Activated CD4-positive, alpha-beta memory T cell treated with anti-CD3 and anti-CD28 coated beads for 36 hours (primary cell): ENCODE measurements at regions not wholly inside any gene's neighbourhood (a gene's known extent, or its start where the extent isn't known, plus 50 kb on each side); places are given as distances from the start of the nearest gene placed in this dataset.

Experiments
- CTCF ChIA-PET: fragments of 350-600 bp; sonication (Branson Sonifier 250); formaldehyde crosslinking; loops from one replicate; lab custom pipeline; 2021; ENCODE audit warnings: antibody characterized with exemption, inconsistent platforms; lab: Charles Lee
- POLR2A ChIA-PET: fragments of 350-600 bp; sonication (Branson Sonifier 250); formaldehyde crosslinking; loops from one replicate; lab custom pipeline; 2021; ENCODE audit warnings: antibody characterized with exemption; lab: Charles Lee
- DNase-seq: peaks from one replicate; pipeline ENCODE4 v3.0.0-alpha.2; 2020
- H3K27ac Mint-ChIP-seq: one replicate; pipeline ENCODE4 v1.8.0; 2021; ENCODE audit warnings: mixed read lengths
- H3K27me3 Mint-ChIP-seq: one replicate; pipeline ENCODE4 v1.8.0; 2021; ENCODE audit warnings: mixed read lengths
- H3K36me3 Mint-ChIP-seq: one replicate; pipeline ENCODE4 v1.8.0; 2021; ENCODE audit warnings: mixed read lengths
- H3K4me1 Mint-ChIP-seq: one replicate; pipeline ENCODE4 v1.8.0; 2021; ENCODE audit warnings: low read depth, mixed read lengths
- H3K4me3 Mint-ChIP-seq: one replicate; pipeline ENCODE4 v1.8.0; 2021; ENCODE audit warnings: mild to moderate bottlenecking, mixed read lengths
- H3K9me3 Mint-ChIP-seq: one replicate; pipeline ENCODE4 v1.8.0; 2021; ENCODE audit warnings: mixed read lengths
- intact Hi-C: fragments of 100-400 bp; cut with micrococcal nuclease; formaldehyde crosslinking; loops from one replicate; pipeline ENCODE4 v1.15.1; 2023

DNA sequence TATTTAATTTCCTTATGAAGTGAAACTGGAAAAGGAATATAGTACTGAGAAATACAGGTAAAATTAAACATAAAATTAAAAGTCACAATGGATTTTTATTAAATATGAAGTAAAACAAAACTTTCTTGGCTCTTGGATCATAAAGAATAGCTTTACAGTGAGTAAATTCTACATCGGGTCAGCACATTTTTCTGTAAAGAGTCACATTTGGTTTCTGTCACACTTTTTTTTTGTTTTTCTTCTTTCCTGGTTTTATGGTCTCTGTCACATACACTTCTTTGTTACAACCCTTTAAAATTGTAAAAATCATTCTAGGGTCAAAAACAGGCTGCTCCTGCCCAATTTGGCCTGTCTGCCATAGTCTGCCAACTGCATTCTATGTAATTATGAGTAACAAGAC lies 254.4 kb upstream of the POU3F2 start:
- CTCF ChIA-PET = no interaction called here
- Mint-ChIP-seq H3K36me3 (no peaks in the 10 kb centered on the region), H3K4me3 (no peak overlapping the region), H3K9me3 (no peaks in the 10 kb centered on the region), H3K27ac (no peak overlapping the region), H3K4me1 (no peaks in the 10 kb centered on the region), H3K27me3 (no peaks in the 10 kb centered on the region)
- intact Hi-C loops = no loop called here
- DNase-seq = no peak
- POLR2A ChIA-PET = no interaction called here

DNA sequence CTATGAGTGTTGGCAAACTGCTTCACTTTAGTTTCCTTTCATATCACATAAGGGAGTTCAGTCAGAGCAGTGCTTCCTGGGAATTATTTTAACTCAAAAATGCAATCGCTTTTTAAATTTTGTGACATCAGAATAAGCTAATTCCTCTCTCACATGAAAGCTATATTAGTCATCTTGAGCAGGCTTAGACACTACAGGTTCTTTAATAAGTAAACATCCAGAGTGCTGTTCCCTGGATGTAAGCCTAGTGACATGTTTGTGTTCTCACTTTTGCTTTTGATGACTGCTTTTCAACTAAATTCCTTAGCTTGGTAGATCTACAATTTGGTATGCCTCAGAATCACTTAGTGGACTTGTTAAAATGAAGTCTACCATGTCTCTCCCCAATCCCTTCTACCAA lies 252.7 kb upstream of the POU3F2 start:
- no peak overlapping the region for H3K27ac Mint-ChIP-seq
- intact Hi-C loops = no loop called here
- CTCF ChIA-PET = no interaction called here

DNA sequence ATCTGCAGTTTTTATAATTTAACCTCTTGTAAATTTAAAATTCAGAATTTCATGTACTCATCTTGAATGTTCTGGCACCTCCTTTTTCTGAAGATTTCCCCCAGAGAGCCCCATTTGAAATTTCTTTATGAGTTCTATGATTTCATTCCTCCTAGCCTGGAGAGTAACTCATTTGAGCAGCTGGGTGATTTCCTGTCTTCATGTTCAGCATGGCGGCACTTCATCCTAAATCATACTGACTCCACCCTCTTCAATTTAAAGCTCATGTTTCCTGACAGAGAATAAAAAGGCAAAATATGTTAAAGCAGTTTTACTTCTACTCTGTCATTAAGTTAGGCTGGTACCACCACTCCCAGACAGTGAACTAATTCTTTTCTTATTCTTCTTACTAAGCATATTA lies 250.9 kb upstream of the POU3F2 start:
- no peak for DNase-seq
- H3K4me1 Mint-ChIP-seq = no peaks in the 10 kb centered on the region
- no peak overlapping the region for H3K4me3 Mint-ChIP-seq
- intact Hi-C loops = no loop called here
- H3K9me3 Mint-ChIP-seq = no peaks in the 10 kb centered on the region
- no peak overlapping the region for H3K27ac Mint-ChIP-seq
- H3K36me3 Mint-ChIP-seq = no peaks in the 10 kb centered on the region
- ChIA-PET CTCF (no interaction called here), POLR2A (no interaction called here)
- H3K27me3 Mint-ChIP-seq = no peaks in the 10 kb centered on the region

More for the DNA sequence above, 252.7 kb upstream of the POU3F2 start:
- no peak overlapping the region for H3K4me3 Mint-ChIP-seq
- POLR2A ChIA-PET = no interaction called here
- H3K27me3 Mint-ChIP-seq = no peaks in the 10 kb centered on the region
- DNase-seq = no peak
- no peaks in the 10 kb centered on the region for H3K9me3 Mint-ChIP-seq
- no peaks in the 10 kb centered on the region for H3K4me1 Mint-ChIP-seq
- no peaks in the 10 kb centered on the region for H3K36me3 Mint-ChIP-seq

DNA sequence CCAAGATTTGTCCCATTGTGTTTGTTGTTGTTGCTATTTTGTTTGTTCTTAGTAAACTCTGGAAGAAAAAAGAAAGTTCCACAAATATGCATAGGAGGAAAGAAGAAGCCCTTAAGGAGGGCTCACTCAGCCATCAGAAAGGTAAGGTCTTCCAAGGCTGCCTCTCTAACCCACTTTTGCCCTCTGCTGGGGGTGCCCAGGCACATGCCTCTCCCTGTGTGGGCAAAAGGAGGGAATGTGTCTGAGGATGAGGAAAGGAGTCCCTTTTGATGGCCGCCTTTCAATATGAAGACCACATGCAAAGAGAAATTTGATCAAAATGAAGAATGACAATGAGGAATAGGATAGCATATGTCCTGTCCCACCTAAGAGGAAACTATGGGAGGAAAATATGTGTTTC lies 248.2 kb upstream of the POU3F2 start:
- POLR2A ChIA-PET = no interaction called here
- Mint-ChIP-seq H3K4me1 (no peaks in the 10 kb centered on the region), H3K4me3 (no peak overlapping the region), H3K36me3 (no peaks in the 10 kb centered on the region), H3K9me3 (no peaks in the 10 kb centered on the region), H3K27me3 (no peaks in the 10 kb centered on the region), H3K27ac (no peak overlapping the region)
- DNase-seq = no peak
- CTCF ChIA-PET = no interaction called here
- intact Hi-C loops = no loop called here

DNA sequence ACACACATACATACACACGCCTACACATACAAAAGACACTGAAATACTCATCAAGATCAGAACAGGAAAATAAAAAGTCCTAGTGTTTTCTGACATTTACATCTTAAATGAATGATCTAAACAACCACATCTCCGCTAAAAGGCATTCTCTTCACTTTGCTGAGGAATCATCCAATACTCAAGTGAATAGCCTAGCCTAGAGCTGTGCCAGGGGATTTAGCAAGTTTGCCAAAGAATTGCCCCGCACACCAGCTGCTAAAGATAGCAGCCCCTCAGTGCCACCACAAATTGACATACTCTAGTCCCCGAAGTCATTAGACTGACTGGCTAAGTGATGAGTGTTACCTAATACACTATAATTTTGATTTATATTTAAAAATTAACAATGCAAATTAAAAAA lies 246.8 kb upstream of the POU3F2 start:
- no peak overlapping the region for H3K4me3 Mint-ChIP-seq
- CTCF ChIA-PET = no interaction called here
- H3K36me3 Mint-ChIP-seq = no peaks in the 10 kb centered on the region
- POLR2A ChIA-PET = no interaction called here
- H3K9me3 Mint-ChIP-seq = no peaks in the 10 kb centered on the region
- intact Hi-C loops = no loop called here
- no peaks in the 10 kb centered on the region for H3K4me1 Mint-ChIP-seq
- H3K27ac Mint-ChIP-seq = no peak overlapping the region
- H3K27me3 Mint-ChIP-seq = no peaks in the 10 kb centered on the region
- no peak for DNase-seq

DNA sequence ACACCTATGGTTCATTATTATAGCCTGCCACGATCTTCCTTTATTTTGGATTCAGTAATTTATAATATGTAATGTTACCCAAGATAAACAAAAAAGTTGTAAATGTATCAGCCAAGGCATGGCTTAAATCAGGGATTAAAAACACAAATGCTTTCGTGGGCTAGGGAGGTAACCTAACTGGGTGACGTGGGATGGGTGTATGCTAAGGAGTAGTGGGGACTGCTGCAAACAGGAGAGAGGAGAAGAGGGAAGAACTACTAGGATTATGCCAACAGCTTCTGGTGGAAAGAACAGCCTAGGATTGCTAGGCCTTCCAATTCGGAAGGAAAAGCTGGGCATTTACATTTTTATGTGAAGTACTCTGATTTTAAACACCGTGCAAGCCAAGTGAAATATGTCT lies 244.8 kb upstream of the POU3F2 start:
- DNase-seq = no peak
- POLR2A ChIA-PET = no interaction called here
- Mint-ChIP-seq H3K4me3 (no peak overlapping the region), H3K9me3 (no peaks in the 10 kb centered on the region), H3K27me3 (no peaks in the 10 kb centered on the region), H3K27ac (no peak overlapping the region), H3K4me1 (no peaks in the 10 kb centered on the region), H3K36me3 (no peaks in the 10 kb centered on the region)
- intact Hi-C loops = no loop called here
- CTCF ChIA-PET = no interaction called here

DNA sequence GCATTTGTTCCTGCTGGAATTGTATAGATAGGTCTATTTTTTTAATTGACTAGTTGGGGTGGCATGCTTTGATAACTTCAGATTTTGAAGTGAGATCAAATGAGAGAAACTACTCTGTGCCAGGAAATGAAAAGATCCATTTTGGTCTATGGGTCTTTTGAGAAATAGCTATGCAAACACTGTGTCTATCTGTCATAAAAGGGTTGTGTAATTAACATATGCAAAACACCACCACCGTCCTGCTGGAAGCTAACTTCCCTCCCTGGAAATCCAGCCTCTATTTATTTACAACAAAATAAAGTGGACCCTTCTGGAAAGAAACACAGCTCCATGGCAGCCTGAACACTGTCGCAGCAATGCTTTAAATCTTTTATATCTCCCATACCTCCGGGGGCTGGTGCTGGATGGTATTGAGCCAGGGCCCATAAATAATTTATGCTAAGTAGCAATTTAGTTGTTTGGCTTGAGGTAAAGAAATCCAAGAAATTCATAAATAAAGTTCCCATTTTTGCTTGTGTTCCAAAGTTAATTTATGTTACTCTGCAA lies 244.2 kb upstream of the POU3F2 start:
- no peaks in the 10 kb centered on the region for H3K4me1 Mint-ChIP-seq
- no peaks in the 10 kb centered on the region for H3K9me3 Mint-ChIP-seq
- POLR2A ChIA-PET = no interaction called here
- no peaks in the 10 kb centered on the region for H3K36me3 Mint-ChIP-seq
- no peaks in the 10 kb centered on the region for H3K27me3 Mint-ChIP-seq
- H3K4me3 Mint-ChIP-seq = no peak overlapping the region
- no peak for DNase-seq
- CTCF ChIA-PET = no interaction called here
- intact Hi-C loops = no loop called here
- no peak overlapping the region for H3K27ac Mint-ChIP-seq

DNA sequence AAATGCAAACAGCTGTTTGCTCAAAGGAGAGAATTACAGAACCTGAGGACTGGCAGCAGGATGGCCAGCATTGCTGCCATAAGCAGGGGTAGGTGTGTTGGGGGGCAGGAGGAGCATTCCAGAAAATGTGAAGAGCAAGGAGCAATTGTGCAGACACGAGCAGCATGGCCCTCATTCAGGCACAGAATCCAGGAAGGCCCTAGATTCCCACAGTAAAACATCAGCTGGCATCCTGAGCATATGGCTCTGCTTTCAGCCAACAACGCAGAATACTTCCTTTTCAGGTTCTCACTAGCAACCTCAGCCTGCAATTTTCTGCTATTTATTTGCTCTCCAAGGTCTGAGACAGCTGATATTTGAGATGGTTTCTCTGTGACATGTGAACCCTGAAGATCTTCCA lies 243.4 kb upstream of the POU3F2 start:
- no peak overlapping the region for H3K27ac Mint-ChIP-seq
- DNase-seq = no peak
- H3K9me3 Mint-ChIP-seq = no peaks in the 10 kb centered on the region
- intact Hi-C loops = no loop called here
- POLR2A ChIA-PET = no interaction called here
- CTCF ChIA-PET = no interaction called here
- no peaks in the 10 kb centered on the region for H3K36me3 Mint-ChIP-seq
- H3K4me1 Mint-ChIP-seq = no peaks in the 10 kb centered on the region
- no peak overlapping the region for H3K4me3 Mint-ChIP-seq
- H3K27me3 Mint-ChIP-seq = no peaks in the 10 kb centered on the region

DNA sequence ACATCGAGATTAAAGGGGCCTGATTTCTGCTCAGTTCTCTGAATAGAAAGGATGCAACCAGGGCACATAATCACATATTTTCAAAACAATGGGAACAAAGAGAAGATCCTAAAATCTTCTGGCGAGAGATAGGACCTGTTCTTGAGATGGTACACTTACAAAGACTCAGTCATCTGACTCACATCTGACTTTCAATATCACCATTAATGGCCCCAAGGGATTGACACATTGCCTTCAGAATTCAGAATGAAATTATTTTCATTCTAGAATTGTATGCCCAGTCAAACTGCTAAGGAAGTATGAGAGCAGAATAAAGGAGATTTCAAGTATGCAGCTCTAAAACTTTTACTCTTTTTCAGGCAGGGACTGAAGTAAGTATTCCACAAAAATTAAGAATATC lies 240.7 kb upstream of the POU3F2 start:
- H3K27ac Mint-ChIP-seq = no peak overlapping the region
- CTCF ChIA-PET = no interaction called here

DNA sequence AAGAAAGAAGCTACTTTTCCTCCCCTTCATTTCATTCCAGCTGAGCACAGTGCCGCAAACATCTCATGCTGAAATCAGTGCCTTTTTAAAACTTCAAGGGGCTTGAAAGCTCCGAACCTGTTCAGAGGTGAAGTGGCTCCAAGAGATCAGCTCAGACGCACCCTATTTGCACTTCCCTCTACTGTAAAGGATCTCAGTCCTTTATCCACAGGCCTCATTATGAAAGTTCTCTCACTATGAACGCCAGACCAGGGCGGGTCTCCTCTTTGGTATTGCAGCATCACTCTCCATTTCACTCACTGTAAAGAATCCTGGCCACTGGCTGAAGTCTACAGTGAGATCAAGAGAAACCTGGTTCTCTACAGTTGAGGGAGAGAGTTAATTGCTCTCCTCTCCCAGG lies 232.7 kb upstream of the POU3F2 start:
- intact Hi-C loops = no loop called here
- CTCF ChIA-PET = no interaction called here
- Mint-ChIP-seq H3K4me1 (no peaks in the 10 kb centered on the region), H3K4me3 (no peak overlapping the region), H3K9me3 (peaks cover 2% of the 10 kb centered on the region), H3K36me3 (no peaks in the 10 kb centered on the region), H3K27ac (no peak overlapping the region), H3K27me3 (no peaks in the 10 kb centered on the region)
- POLR2A ChIA-PET = no interaction called here
- no peak for DNase-seq

More for the DNA sequence above, 240.7 kb upstream of the POU3F2 start:
- H3K27me3 Mint-ChIP-seq = no peaks in the 10 kb centered on the region
- no peak overlapping the region for H3K4me3 Mint-ChIP-seq
- H3K36me3 Mint-ChIP-seq = no peaks in the 10 kb centered on the region
- H3K4me1 Mint-ChIP-seq = no peaks in the 10 kb centered on the region
- no peak for DNase-seq
- intact Hi-C loops = no loop called here
- POLR2A ChIA-PET = no interaction called here
- no peaks in the 10 kb centered on the region for H3K9me3 Mint-ChIP-seq

DNA sequence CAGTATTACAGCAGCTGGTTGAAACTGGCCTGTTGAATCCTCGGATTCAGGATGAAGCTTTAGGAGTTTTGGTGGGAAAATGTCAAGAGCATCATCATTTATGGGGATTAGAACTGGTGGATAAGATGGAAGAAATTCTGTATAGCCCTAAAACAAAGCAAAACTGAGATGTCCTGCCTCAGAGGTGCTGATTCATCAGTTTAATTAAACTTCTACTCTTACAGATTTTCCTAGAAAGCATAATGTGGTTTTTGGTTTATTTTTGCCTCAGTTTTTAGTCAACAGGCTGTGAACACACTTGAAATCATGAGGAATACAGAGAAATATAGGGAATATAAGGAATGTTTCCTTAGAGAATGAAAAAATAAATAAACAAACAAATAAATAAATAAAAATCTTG lies 228.7 kb upstream of the POU3F2 start:
- H3K27me3 Mint-ChIP-seq = no peaks in the 10 kb centered on the region
- H3K4me3 Mint-ChIP-seq = no peak overlapping the region
- ChIA-PET POLR2A (no interaction called here), CTCF (no interaction called here)
- H3K4me1 Mint-ChIP-seq = no peaks in the 10 kb centered on the region
- peaks cover 5% of the 10 kb centered on the region for H3K9me3 Mint-ChIP-seq
- no peak for DNase-seq
- H3K36me3 Mint-ChIP-seq = no peaks in the 10 kb centered on the region
- H3K27ac Mint-ChIP-seq = no peak overlapping the region
- intact Hi-C loops = no loop called here

DNA sequence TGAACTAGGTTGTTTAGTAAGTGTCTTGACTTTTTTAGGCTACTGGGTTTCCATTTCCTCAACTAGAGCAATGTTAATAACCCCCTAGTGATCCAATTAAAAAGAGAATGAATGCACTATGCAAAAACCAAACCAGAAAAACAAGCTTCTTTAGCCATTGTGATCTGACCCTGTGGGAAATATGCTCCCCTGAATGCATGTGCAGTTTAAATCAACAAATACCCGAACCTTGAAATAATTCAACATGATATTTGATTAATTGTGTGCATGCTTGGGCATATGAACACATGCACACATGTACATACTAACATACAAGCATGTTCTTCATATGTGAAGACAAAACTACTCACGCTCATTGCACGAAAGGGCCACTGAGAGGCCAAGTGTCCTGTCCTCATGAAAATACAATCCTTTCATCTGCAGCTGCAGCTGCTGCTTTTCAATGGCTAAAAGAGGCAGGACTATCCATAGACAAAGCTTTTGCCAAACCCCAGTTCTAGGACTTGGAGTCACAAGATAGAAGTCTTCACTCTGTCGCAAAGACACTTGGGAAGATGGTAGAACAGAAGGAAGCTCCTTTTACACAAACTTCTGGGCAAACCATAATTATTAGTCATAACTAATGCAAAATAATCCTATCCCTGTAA lies 207.1 kb upstream of the POU3F2 start:
- Mint-ChIP-seq H3K9me3 (peaks cover 3% of the 10 kb centered on the region), H3K36me3 (no peaks in the 10 kb centered on the region), H3K27me3 (no peaks in the 10 kb centered on the region), H3K4me3 (no peak overlapping the region), H3K27ac (no peak overlapping the region), H3K4me1 (no peaks in the 10 kb centered on the region)
- DNase-seq = no peak
- ChIA-PET POLR2A (no interaction called here), CTCF (no interaction called here)
- intact Hi-C loops = no loop called here

DNA sequence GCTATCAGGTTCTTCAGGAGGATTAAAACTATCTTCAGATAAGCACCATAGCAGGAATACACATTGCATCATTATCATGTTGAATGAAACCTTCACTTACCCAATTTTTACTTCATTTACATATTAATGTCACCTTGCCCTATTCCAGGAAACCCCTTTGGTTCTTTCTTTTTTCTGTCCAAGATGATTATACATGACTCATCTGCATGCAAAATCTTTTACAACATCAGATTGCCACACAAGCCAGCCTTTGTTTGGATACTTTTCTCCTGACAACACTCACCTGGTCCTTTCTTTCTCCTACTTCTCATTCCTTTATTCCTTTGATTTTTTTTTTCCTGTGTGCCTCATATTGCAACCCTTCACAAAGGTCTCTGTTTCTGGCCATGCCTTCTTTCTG lies 200.5 kb upstream of the POU3F2 start:
- CTCF ChIA-PET = no interaction called here
- Mint-ChIP-seq H3K36me3 (no peaks in the 10 kb centered on the region), H3K9me3 (no peaks in the 10 kb centered on the region), H3K4me1 (no peaks in the 10 kb centered on the region), H3K4me3 (no peak overlapping the region), H3K27me3 (no peaks in the 10 kb centered on the region), H3K27ac (no peak overlapping the region)
- POLR2A ChIA-PET = no interaction called here
- no peak for DNase-seq
- intact Hi-C loops = no loop called here
